Embryonic facial prominence (tissue), 1 donor: ENCODE measurements at regions not wholly inside any gene's neighbourhood (a gene's known extent, or its start where the extent isn't known, plus 50 kb on each side); places are given as distances from the start of the nearest gene placed in this dataset.
"Not testable (repeated sequence)": the region's sequence is repeated elsewhere in the genome, so short reads cannot be mapped to it uniquely, and the experiment has no call there.

Experiments
- DNase-seq: peaks from one replicate; pipeline ENCODE4 v3.0.0-alpha.2; 2016; ENCODE audit errors: extremely low spot score

DNA sequence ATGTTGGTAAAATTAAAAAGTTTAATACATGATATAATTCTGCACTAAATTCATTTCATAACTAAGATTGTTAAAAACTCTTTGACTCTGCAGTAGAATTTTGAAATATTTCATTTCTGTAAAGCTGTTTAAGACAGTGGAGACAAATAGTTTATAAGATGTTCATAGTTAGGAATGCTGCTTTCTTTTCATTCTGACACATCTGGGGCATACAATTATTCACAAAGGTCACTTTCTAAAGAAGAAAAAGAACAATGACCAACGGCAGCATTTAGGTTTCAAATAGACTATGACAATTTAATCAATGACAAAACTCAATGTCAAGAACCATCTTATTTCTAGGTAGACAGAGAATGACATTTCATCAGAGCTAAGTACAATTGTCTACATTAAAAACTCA, 1422.1 kb downstream of the PCDH9 start:
- DNase-seq = no peak

DNA sequence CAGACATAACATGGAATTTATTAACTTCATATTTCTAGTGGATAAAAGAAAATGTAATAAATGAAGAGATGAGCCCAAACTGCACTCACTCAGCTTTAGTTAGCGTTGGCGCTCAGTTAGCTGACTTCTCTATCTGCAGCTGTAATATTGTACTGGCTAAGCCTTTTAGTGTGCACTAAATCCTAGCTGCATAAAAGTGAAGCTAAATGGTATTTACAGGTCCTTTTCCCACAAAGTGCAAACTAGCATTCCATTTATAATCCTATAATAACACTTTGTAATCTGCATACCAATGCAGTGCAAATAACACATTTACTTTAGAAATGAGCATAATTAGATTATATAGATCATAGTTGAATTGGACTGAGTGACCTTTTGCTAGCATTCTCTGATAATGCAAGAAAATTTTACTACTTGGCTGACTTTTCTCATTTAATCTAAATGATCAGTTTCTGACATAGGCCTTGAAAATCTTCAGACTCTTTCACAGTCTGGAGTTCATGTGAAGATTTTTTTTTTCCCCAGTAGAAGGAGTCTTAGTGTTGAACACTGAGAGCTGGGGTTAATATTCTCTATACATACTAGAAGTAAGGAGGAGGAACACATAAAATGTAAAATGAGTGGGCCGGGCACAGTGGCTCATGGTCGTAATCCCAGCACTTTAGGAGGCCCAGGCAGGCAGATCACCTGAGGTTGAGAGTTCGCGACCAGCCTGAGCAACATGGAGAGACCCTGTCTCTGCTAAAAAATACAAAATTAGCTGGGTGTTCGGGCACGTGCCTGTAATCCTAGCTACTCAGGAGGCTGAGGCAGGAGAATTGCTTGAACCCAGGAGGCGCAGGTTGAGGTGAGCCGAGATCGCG, 1426.4 kb downstream of the PCDH9 start:
- DNase-seq = no peak

DNA sequence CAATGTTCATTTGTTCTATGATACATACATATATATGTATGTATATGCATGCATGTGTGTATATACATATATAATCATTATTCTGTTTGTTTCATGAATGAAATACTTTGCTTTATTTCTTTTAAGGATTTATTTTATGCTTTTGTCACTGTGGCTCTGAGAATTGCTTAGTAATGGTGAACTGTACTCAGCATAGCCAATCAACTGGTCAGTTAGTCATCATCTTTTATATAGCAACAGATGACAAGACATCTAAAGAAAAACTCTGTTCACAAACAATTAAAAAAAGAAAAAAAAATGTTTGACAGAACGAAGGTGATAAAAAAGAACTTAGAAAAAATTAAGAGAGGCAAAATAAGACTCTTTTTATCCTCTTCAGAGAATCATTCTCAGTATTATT, 1440.3 kb downstream of the PCDH9 start:
- DNase-seq = no peak

DNA sequence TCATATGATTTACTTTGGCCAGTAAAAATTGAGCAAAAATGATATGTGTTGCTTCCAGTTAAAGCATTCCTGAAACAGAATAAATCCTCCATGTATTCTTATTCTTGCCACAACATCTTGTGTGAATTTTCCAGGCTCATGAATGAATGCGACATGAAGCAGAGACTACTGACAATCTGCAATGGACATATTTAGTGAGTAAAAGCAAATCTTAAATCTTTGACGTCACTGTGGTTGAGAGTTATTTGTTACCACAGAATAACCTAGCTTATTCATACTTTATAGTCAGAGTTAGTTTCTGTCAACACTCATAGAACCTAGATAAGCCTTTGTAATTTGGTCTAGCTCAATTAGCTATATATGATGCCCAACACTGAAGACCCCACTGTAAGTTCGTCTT, 1443.1 kb downstream of the PCDH9 start:
- no peak for DNase-seq

DNA sequence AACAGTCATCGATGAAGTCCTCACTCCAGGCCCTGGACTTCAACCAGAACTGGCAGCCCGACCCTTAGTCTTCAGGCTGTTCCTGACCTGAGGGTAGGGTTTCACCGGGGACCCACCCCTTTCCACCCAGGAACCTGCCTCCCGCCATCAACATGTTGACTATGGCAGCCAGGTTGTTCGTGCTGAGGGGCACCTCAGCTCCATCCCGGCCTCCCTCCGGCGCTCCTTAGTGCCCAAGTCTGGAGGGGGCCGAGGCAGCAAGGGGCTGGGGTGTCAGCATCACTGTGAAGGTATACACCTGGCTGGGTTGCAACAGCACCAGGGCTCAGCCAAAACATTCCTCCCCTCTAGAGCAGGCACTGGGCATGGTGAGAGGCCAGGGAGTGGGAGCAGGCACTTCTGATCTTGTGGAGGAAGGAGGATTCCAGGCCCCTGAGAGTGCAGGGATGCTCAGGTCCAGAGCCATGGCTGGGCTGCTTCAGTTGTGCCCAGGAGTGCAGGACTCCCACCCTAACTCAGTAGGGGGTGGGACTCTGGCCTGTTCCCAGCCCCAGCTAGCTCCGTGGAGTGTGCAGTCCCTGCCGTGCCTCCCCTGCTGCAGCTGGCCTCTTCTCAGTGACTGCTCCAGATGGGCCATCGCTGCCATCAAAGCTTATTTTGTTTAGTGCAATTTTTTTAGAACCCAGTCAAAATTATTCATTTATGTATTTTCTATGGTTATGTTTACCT, 1445.9 kb downstream of the PCDH9 start:
- no peak for DNase-seq

DNA sequence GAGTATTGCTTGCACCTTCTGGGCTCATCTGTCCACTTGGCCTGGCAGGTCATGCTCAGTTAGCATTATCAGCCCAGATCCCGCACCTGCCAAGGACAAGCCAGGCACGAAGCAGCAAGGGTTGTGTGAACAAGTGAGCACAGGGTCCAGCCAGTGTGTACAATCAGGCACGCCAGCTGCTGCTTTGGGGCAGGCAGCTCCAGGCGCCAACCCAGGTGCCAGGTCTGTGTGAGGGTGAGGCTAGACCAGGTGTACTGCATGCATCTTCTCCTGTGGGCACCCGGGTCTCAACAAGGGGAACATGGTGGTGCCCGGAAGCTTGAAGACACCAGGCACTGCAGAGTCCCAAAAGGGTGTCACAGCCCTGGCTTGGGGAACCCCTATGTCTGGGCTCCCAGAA, 1446.8 kb downstream of the PCDH9 start:
- no peak for DNase-seq

DNA sequence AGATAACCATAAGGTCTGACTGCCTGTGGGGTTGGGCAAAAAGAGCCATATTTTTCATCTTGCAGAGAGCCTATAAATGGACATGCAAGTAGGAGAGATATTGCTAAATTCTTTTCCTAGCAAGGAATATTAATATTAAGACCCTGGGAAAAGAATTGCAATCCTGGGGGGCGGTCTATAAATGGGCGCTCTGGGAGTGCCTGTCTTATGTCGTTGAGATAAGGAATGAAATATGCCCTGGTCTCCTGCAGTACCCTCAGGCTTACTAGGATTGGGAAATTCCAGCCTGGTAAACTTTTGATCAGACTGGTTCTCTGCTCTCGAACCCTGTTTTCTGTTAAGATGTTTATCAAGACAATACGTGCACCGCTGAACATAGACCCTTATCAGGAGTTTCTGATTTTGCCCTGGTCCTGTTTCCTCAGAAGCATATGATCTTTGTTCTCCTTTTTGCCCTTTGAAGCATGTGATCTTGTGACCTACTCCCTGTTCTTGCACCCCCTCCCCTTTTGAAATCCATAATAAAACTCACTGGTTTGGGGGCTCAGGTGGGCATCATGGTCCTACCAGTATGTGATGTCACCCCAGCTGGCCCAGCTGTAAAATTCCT, 1458.3 kb downstream of the PCDH9 start:
- DNase-seq = not testable (repeated sequence)

DNA sequence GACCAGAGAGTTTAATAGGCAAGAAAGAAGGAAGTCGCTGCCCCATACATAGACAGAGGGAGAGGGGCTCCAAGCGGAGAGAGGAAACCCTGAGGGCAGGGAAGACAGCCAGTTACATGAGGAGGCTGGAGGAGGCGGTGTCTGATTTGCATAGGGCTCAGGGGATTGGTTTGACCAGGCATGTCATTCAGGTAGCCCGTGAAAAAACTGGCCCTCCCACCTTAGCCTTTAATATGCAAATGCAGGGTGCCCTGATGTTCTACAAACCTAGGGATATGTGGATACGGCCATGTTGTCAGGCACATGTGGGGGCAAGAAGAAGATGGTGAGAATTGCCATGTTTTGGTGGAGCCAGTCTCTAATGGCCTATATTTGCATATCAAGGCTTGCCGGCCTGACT, 1461.6 kb downstream of the PCDH9 start:
- no peak for DNase-seq

DNA sequence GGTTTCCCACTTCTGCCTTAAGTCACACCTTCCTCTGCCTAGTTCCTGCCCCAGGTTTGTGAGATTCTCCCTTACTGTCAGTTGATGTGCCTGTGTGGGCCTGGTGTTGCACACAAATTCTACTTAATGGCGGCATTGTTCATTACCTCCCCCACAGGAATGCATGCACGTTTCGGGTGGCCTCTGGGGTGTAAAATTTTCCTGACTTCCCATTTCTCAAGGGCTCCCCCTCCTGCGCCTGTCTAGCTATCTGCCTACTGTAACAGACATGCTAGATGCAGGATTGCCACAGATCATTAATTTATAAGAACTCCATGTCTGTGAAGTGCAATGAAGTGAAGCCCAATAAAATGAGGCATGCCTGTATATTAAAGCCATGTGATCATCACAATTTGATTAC, 1466.3 kb downstream of the PCDH9 start:
- no peak for DNase-seq

DNA sequence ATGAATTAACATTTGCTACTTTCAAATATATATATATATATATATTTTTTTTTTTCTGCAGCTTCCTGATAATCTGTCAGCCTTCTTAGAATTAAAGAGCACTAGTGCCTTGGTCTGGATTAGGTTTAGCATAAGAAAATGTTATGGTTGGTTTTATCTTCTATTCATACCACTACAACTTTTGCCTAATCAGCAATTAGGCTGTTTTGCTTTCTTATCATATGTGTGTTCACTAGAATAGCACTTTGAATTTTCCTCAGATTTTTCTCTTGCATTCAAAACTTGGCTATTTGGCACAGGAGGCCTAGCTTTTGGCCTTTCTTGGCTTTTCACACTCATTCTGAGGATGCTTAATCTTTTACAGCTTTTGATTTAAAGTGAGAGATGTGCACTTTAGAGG, 1468.1 kb downstream of the PCDH9 start:
- no peak for DNase-seq

DNA sequence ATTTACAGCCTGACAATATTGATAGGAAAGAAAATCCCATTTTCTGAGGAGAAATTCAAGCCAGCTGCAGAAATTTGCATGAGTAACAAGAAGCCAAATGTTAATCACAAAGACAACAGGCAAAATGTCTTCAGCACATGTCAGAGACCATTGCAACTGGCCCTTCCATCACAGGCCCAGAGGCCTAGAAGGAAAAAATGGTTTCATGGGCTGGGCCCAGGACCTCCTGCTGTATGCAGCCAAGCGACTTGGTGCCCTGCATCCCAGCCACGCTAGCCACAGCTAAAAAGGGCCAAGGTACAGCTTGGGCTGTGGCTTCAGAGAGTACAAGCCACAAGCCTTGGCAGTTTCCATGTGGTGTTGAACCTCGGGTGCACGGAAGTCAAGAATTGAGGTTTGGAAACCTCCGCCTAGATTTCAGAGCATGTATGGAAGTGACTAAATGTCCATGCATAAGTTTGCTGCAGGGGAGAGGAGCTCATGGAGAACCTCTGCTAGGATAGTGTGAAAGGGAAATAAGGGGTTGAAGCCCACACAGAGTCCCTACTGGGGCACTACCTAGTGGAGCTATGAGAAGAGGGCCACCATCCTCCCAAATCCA, 1474.0 kb downstream of the PCDH9 start:
- DNase-seq = no peak

DNA sequence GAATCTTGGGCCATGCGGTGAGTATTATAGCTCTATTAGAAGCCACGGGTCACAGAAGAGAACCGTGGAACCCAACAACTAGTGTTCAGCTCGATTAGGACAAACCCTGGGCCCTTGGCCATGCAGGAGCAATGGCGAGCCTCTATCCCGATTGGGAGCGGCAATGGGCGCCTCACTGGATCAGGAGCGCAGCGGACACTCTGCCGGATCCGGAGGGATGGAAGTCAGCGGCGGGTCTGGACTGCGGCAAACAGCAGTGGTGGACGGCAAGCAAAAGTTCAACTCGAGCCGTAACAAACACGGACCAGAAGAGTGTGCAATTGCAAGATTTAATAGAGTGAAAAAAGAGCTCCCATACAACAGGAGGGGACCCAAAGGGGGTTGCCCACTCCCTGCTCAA, 1481.9 kb downstream of the PCDH9 start:
- DNase-seq = no peak

DNA sequence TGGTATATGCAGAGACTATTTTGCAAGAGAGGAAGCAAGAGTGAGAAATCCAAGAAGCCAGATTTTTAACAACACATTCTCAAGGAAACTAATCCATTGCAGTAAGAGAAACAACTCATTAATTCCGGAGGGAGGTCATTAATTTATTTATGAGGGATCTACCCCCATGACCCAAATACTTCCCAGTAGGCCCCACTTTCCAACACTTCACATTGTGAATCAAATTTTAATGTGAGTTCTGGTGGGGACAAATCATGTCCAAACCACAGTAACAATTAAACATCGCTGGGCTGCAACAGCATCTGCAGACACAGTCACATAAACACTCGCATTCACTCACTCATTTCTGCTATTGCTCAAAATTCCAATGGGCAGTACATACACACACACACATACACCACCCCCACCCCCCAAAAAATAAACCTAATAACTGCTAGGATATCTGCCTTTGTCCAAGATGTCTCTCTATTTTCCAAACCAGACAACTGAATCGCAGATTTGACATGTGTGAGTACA, 1483.7 kb downstream of the PCDH9 start:
- no peak for DNase-seq

DNA sequence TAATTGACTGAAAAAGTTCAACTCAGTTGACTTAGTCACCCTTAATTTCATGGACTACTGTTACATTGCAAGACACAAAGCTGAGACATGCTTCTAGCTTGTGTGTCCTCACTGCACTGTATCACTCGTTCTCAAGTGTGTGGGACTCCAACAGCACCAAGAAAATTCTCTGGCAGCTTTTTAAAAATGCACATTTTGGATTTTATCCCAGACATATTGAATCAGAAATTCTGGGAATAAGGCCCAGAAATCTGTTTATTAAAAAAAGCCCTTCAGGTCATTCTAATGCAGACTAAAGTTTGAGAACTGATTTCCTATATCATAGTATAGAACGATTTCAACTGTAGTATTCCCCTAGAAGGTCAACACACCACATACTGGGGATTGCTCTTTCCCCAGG, 1485.3 kb downstream of the PCDH9 start:
- DNase-seq = peak; percentile 6

DNA sequence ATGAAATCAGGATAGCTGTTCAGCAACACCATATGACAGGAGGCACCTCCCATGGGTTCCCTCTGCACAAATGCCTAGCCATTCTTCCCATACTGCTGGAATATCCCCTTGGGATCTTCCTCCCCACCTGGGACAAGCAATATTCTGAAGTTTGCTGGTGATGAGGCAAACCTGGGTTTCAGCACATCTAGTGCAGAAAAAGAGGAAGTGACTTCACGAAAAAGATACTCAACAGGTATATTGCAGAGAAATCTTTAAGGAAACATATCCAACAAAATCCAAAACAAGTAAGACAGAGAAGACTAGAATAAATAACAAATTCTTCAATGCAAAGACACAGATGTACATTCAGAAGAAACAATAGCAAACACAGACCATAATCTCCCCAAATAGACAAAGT, 1497.0 kb downstream of the PCDH9 start:
- no peak for DNase-seq

DNA sequence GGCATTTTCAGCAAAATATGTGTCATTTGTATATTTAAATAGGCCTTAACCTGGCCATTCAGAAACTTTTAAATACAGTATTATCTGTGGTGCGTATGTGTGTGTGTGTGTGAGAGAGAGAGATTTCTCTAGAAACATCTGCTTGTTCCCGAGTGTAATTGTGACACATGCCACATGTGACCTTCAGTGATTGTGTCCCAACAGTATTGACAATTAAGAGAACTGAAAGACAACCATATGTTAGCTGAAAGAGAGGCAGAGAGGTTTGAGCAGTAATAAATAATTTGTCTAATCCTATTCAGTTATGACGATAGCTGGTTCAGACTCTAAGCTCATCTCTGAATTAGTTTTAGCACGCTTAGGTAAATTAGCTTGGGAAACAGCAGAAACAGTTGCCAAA, 1503.1 kb downstream of the PCDH9 start:
- DNase-seq = no peak

DNA sequence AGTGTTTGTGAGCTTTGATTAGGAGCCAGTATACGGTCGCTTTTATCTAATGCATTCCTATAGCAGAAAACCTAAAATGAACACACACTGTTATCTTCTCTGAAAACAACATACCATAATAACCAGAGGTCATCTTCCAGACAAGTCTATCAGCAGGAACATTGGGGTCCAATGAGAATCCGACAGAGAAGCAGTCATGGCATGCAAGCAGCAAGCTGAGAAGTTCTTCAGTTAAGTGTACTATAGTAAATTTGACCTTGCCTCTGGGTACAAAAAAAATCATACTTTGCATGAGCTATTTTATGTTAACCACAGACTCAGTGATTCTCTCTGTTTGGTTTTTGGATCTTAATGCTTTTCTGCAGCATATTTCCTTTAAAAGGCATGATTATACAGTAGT, 1505.1 kb downstream of the PCDH9 start:
- no peak for DNase-seq

DNA sequence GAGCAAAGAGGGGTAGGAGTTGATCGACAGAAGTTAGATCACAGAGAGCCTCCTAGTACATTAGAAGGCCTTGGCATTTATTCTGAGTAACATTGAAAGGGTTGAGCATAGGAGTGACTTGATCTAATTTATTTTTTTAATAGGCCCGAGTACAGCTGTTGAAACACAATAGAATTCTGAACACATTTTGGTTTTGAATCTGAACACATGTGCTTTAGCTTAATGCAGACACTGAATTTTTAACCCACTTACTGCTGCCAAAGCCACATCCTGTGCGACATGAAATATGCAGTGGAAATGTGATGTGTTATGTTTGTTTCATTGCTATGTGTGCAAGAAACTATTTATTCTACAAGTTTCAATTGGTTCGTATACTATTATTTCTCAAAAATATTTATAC, 1505.9 kb downstream of the PCDH9 start:
- DNase-seq = peak; percentile 31

DNA sequence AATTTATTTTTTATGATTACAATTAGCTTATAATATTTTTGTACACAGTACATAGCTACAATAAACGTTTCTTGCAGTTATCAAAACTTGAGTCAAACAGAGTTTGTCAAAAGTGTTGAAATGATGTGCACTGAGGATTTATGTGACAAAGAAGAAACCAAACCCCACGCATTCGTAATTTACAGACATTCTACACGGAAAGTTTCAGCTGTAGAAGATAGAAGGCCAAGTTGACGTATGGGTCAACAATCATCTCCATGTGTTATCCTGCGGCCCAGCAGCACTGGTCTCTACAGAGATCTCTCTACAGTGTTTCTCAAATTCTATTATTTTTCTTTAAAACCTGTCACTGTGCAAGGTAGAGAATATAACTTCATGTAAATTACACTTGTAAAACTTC, 1507.6 kb downstream of the PCDH9 start:
- DNase-seq = no peak

DNA sequence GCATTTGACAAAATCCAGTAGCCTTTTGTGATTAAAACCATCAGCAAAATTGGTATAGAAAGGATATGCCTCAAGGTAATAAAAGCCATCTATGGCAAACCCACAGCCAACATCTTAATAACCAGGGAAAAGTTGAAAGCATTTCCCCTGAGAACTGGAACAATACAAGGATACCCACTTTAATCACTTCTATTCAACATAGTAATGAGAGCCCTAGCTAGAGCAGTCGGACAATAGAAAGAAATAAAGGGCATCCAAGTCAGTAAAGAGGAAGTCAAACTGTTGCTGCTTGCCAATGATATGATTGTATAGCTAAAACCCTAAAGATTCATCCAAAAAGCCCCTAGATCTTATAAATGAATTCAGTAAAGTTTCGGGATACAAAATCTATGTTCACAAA, 1510.3 kb downstream of the PCDH9 start:
- DNase-seq = no peak

DNA sequence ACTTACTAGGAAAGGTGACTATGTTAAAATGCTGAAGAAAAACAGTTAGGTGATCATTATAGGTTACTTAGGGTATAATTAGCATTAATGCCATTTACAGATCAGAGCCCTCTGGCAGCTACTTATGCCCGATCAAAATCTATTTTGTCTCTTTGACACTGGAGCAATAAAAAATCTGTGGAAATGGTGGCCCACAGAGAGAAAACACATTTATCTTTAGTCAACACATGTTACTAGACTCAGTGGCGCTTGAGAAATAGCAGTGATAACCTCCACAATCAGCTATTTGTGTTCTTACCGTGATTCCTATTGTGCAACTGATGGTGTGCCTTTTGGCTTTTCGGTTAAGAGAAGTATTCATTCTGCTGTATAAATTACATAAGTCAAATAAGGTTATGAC, 1519.6 kb downstream of the PCDH9 start:
- no peak for DNase-seq

DNA sequence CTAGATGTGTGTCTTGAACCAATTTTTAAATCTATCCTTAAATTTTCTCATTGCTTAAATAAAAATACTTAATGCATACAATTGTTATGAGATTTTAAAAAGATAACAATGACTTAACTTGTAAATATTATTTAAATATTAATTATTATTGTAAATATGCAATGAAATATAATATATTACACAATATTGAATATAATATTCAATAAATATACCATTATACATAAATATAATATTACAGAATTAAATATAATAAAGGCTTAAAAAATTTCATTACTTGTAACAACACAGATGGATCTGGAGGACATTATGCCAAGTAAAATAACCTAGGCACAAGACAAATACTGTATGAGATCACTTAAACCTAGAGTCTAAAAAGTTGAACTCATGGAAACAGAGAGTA, 1532.3 kb downstream of the PCDH9 start:
- no peak for DNase-seq
